ENCODE measurements at regions not wholly inside any gene's neighbourhood (a gene's known extent, or its start where the extent isn't known, plus 50 kb on each side); places are given as distances from the start of the nearest gene placed in this dataset.

GRCh38 chr7:106196460-106197021, 84.4 kb upstream of the SYPL1 start:
- Histone ChIP-seq H3K4me3 (ENCODE audit: insufficient read depth, low read depth, low read length) (no peak overlapping the region), H3K36me3 (replicated peaks; ENCODE audit: control insufficient read depth, insufficient read depth, low read length) (no peaks in the 10 kb centered on the region), H3K27me3 (ENCODE audit: control insufficient read depth, insufficient read depth, low read length) (no peaks in the 10 kb centered on the region)
- no peak for DNase-seq

- no peaks in the 10 kb centered on the region for H3K27me3 ChIP-seq (ENCODE audit: control insufficient read depth, insufficient read depth, low read length)
- DNase-seq, result no peak
- H3K36me3 ChIP-seq (replicated peaks; ENCODE audit: control insufficient read depth, insufficient read depth, low read length), result no peaks in the 10 kb centered on the region
- no peak overlapping the region for H3K4me3 ChIP-seq (ENCODE audit: insufficient read depth, low read depth, low read length)
Observed at GRCh38 chr7:106193661-106194060, 81.5 kb upstream of the SYPL1 start.

- no peak overlapping the region for H3K4me3 ChIP-seq (ENCODE audit: insufficient read depth, low read depth, low read length)
- no peaks in the 10 kb centered on the region for H3K36me3 ChIP-seq (replicated peaks; ENCODE audit: control insufficient read depth, insufficient read depth, low read length)
- H3K27me3 ChIP-seq (ENCODE audit: control insufficient read depth, insufficient read depth, low read length), result no peaks in the 10 kb centered on the region
- DNase-seq, result no peak
Observed at GRCh38 chr7:106190589-106191330, 78.6 kb upstream of the SYPL1 start.

GRCh38 chr7:106187613-106188350, 75.7 kb upstream of the SYPL1 start:
- Histone ChIP-seq H3K4me3 (ENCODE audit: insufficient read depth, low read depth, low read length) (no peak overlapping the region), H3K36me3 (replicated peaks; ENCODE audit: control insufficient read depth, insufficient read depth, low read length) (no peaks in the 10 kb centered on the region), H3K27me3 (ENCODE audit: control insufficient read depth, insufficient read depth, low read length) (no peaks in the 10 kb centered on the region)
- no peak for DNase-seq

- DNase-seq, result no peak
- Histone ChIP-seq H3K27me3 (ENCODE audit: control insufficient read depth, insufficient read depth, low read length) (no peaks in the 10 kb centered on the region), H3K36me3 (replicated peaks; ENCODE audit: control insufficient read depth, insufficient read depth, low read length) (no peaks in the 10 kb centered on the region), H3K4me3 (ENCODE audit: insufficient read depth, low read depth, low read length) (no peak overlapping the region)
Observed at GRCh38 chr7:106185719-106186118, 73.6 kb upstream of the SYPL1 start.

- no peak for DNase-seq
- no peak overlapping the region for H3K4me3 ChIP-seq (ENCODE audit: insufficient read depth, low read depth, low read length)
- no peaks in the 10 kb centered on the region for H3K36me3 ChIP-seq (replicated peaks; ENCODE audit: control insufficient read depth, insufficient read depth, low read length)
Observed at GRCh38 chr7:106183952-106184351, 71.8 kb upstream of the SYPL1 start.

GRCh38 chr7:106182904-106183303, 70.8 kb upstream of the SYPL1 start:
- H3K27me3 ChIP-seq (ENCODE audit: control insufficient read depth, insufficient read depth, low read length), result no peaks in the 10 kb centered on the region
- no peaks in the 10 kb centered on the region for H3K36me3 ChIP-seq (replicated peaks; ENCODE audit: control insufficient read depth, insufficient read depth, low read length)
- no peak for DNase-seq
- no peak overlapping the region for H3K4me3 ChIP-seq (ENCODE audit: insufficient read depth, low read depth, low read length)

More at GRCh38 chr7:106183952-106184351, 71.8 kb upstream of the SYPL1 start:
- H3K27me3 ChIP-seq (ENCODE audit: control insufficient read depth, insufficient read depth, low read length), result no peaks in the 10 kb centered on the region

- H3K27me3 ChIP-seq (ENCODE audit: control insufficient read depth, insufficient read depth, low read length), result no peaks in the 10 kb centered on the region
- no peak overlapping the region for H3K4me3 ChIP-seq (ENCODE audit: insufficient read depth, low read depth, low read length)
- no peaks in the 10 kb centered on the region for H3K36me3 ChIP-seq (replicated peaks; ENCODE audit: control insufficient read depth, insufficient read depth, low read length)
- no peak for DNase-seq
Observed at GRCh38 chr7:106181658-106182265, 69.7 kb upstream of the SYPL1 start.

GRCh38 chr7:106180721-106181120, 68.6 kb upstream of the SYPL1 start:
- Histone ChIP-seq H3K27me3 (ENCODE audit: control insufficient read depth, insufficient read depth, low read length) (no peaks in the 10 kb centered on the region), H3K4me3 (ENCODE audit: insufficient read depth, low read depth, low read length) (no peak overlapping the region), H3K36me3 (replicated peaks; ENCODE audit: control insufficient read depth, insufficient read depth, low read length) (no peaks in the 10 kb centered on the region)
- DNase-seq, result no peak

GRCh38 chr7:106179256-106179655, 67.1 kb upstream of the SYPL1 start:
- Histone ChIP-seq H3K4me3 (ENCODE audit: insufficient read depth, low read depth, low read length) (no peak overlapping the region), H3K27me3 (ENCODE audit: control insufficient read depth, insufficient read depth, low read length) (no peaks in the 10 kb centered on the region), H3K36me3 (replicated peaks; ENCODE audit: control insufficient read depth, insufficient read depth, low read length) (no peaks in the 10 kb centered on the region)
- no peak for DNase-seq

GRCh38 chr7:106178593-106179134, 66.6 kb upstream of the SYPL1 start:
- Histone ChIP-seq H3K4me3 (ENCODE audit: insufficient read depth, low read depth, low read length) (no peak overlapping the region), H3K27me3 (ENCODE audit: control insufficient read depth, insufficient read depth, low read length) (no peaks in the 10 kb centered on the region), H3K36me3 (replicated peaks; ENCODE audit: control insufficient read depth, insufficient read depth, low read length) (no peaks in the 10 kb centered on the region)
- DNase-seq, result no peak

- H3K36me3 ChIP-seq (replicated peaks; ENCODE audit: control insufficient read depth, insufficient read depth, low read length), result no peaks in the 10 kb centered on the region
- no peak for DNase-seq
- H3K27me3 ChIP-seq (ENCODE audit: control insufficient read depth, insufficient read depth, low read length), result no peaks in the 10 kb centered on the region
- no peak overlapping the region for H3K4me3 ChIP-seq (ENCODE audit: insufficient read depth, low read depth, low read length)
Observed at GRCh38 chr7:106177738-106178592, 65.9 kb upstream of the SYPL1 start.

GRCh38 chr7:106177300-106177690, 65.2 kb upstream of the SYPL1 start:
- Histone ChIP-seq H3K36me3 (replicated peaks; ENCODE audit: control insufficient read depth, insufficient read depth, low read length) (no peaks in the 10 kb centered on the region), H3K27me3 (ENCODE audit: control insufficient read depth, insufficient read depth, low read length) (no peaks in the 10 kb centered on the region), H3K4me3 (ENCODE audit: insufficient read depth, low read depth, low read length) (no peak overlapping the region)
- no peak for DNase-seq
